PC-3 (cell line): ENCODE measurements at regions not wholly inside any gene's neighbourhood (a gene's known extent, or its start where the extent isn't known, plus 50 kb on each side); places are given as distances from the start of the nearest gene placed in this dataset.

ENCODE experiments used
- EZH2phosphoT487 ChIP-seq: fragments of 300-600 bp; sonication (generic); IDR thresholded peaks from 2 replicates; pipeline ENCODE4 v1.6.1; 2018; ENCODE audit warnings: mild to moderate bottlenecking, antibody characterized with exemption, low read length, borderline replicate concordance
- TF ChIP-seq, protein P1 (sequence below): fragments of 300-600 bp; sonication (generic); conservative IDR thresholded peaks from 2 replicates; pipeline ENCODE4 v1.5.1; 2017; ENCODE audit warnings: antibody characterized with exemption, low read depth, mild to moderate bottlenecking, low read length

DNA sequence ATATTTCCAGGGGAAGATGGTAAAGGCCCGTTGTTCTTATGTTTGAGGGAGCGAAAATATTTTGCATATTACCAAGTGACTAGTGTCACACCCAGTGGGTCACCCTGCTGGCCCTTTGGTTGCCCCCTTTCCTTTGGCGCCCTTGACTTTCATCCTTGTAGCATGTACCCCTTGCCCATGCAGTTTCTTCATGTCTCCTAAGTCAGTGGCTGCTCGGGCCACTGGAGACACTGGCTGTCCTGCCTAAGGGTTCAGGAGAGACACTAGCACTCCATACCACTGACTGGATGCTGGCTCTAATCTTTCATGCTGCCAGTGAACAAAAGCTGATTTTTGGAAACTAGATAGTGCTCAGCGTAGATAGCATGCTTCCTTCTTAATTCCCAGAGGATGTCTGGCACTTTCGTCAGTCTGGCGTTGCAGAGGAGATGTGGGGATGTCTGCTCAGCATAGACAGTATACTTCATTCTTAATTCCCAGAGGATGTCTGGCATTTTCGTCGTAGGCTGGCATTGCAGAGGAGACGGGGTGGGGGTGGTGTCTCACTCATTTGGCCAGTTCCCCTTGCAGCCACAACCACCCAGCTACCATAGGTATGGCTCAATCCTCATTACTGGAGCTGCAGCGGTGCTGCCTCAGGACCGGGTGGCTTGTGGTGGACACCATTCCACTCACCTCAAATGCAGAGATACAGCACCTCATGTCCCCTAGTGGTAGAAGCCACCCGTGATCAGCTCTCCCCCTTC, 770.9 kb upstream of the TPTE start:
- TF ChIP-seq EZH2phosphoT487, result no peak
- TF ChIP-seq, protein P1, sequence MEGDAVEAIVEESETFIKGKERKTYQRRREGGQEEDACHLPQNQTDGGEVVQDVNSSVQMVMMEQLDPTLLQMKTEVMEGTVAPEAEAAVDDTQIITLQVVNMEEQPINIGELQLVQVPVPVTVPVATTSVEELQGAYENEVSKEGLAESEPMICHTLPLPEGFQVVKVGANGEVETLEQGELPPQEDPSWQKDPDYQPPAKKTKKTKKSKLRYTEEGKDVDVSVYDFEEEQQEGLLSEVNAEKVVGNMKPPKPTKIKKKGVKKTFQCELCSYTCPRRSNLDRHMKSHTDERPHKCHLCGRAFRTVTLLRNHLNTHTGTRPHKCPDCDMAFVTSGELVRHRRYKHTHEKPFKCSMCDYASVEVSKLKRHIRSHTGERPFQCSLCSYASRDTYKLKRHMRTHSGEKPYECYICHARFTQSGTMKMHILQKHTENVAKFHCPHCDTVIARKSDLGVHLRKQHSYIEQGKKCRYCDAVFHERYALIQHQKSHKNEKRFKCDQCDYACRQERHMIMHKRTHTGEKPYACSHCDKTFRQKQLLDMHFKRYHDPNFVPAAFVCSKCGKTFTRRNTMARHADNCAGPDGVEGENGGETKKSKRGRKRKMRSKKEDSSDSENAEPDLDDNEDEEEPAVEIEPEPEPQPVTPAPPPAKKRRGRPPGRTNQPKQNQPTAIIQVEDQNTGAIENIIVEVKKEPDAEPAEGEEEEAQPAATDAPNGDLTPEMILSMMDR, result no peak
